ENCODE measurements at regions not wholly inside any gene's neighbourhood (a gene's known extent, or its start where the extent isn't known, plus 50 kb on each side); places are given as distances from the start of the nearest gene placed in this dataset.
"Not testable (repeated sequence)": the region's sequence is repeated elsewhere in the genome, so short reads cannot be mapped to it uniquely, and the experiment has no call there.

- peak; percentile 23 for DNase-seq
Measured at GRCh38 chr5:84885485-84886258, 501.0 kb upstream of the EDIL3 start.

- no peak for DNase-seq
Measured at GRCh38 chr5:84881737-84882136, 497.1 kb upstream of the EDIL3 start.

GRCh38 chr5:84874196-84874595, 489.5 kb upstream of the EDIL3 start:
- DNase-seq, result no peak

- DNase-seq, result no peak
Measured at GRCh38 chr5:84872768-84873167, 488.1 kb upstream of the EDIL3 start.

- DNase-seq, result no peak
Measured at GRCh38 chr5:84870369-84870768, 485.7 kb upstream of the EDIL3 start.

DNA sequence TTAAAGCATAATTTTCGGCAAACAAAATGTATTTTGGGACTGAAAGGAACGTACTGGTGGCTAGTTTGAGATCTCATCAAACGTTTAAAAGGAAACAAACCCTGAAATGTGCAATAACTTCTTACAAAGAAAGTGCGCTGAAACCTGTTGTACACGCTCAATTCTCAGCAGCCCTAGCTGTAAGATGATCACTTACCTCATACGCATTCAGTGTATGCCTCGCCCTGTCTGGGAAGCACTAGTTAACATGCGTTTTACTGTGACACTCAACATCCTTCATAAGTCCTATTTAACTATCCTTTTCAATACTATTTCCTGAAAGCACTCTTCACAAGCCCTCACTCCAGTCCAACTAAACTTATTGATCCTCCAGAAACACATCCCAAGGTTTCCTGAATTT, 485.0 kb upstream of the EDIL3 start:
- no peak for DNase-seq

DNA sequence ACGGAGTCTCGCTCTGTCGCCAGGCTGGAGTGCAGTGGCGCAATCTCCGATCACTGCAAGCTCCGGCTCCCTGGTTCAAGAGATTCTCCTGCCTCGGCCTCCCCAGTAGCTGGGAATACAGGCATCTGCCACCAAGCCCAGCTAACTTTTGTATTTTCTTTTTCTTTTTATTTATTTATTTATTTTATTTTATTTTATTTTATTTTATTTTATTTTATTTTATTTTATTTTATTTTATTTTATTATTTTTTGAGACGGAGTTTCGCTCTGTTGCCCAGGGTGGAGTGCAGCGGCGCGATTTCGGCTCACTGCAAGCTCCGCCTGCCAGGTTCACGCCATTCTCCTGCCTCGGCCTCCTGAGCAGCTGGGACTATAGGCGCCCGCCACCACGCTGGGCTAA, 479.3 kb upstream of the EDIL3 start:
- DNase-seq, result not testable (repeated sequence)

DNA sequence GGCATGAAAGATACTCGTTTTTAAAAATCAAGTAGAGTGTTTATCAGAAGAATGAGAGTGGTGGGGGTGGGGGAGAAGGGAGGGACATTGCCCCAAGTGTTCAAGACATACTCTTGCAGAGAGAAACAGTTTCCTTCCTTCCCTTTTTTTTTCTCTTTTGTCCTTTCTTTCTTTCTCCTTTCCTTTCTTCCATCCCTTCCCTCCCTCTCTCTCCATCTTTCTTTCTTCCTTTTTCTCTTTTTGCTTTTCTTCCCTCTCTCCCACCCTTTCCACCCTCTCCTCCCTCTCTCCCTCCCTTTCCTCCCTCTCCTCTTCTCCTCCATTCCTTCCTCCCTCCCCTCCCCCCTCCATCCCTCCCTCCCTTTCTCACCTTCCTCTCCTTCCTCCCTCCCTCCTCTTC, 478.3 kb upstream of the EDIL3 start:
- no peak for DNase-seq

DNA sequence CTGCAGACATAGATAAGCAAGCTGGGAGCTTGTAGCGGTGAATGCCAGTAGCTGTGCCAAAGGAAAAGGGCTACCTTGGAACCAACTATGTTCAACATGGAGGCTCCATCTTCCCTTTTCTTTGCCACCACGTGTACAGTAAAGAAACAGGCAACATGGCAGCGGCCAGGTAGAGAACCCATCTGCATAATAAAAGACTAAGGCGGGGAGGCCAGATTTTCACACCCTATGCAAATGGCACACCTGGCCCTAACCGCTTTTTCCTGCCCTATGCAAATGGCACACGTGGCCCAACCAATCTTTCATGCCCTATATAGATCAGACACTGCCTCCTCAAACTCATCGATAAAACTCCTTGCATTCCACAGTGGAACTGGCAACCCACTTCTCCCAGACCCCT, 477.5 kb upstream of the EDIL3 start:
- DNase-seq, result no peak

DNA sequence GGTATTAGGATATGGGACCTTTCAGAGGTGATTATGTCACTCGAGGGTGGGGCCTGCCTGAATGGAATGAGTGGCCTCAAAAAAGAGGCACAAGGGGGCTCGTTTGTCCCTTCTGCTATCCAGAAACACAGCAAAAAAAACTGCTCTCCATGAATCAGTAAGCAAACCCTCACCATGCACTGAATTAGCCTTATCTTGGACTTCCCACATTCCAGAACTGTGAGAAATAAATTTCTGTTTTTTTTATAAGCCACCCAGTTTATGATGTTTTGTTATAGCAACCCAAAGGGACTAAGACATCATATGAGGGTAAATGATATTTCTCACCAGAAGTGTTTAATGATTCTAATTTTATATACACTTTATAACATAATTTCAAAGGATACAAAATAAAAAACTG, 476.6 kb upstream of the EDIL3 start:
- DNase-seq, result no peak

DNA sequence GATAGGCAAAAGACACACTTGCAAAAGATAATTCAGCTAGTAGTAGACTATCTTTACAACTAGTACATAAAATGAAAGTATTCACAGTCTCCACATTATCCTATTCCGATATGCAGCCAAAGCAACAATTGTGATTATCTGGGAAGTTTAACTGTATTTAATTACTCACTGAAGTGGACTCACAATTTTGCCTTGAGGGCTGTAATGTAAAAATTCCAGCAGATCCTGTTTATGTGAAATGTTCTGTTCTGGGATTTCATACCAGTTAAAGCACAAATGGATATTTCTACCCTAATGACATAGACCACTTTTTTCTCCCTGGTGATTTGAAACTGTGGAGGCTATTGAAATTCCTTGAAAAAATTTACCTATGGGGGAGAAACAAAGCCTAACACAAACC, 474.4 kb upstream of the EDIL3 start:
- no peak for DNase-seq

DNA sequence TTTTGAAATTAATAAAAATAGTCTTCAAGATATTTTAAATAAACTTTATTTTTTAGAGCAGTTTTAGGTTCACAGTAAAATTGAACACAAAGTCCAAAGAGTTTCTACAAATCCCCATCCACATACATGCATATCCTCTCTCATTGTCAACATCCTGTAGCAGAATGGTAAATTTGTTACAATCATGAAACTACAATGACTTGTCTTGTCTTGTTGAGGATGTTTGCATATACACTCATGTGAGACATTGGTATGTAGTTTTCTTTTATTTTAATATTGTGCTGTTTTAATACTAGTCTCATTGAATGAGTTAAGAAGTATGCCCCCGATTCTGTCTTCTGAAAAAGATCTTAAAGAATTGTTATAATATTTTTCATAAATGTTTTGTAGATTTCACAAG, 447.0 kb upstream of the EDIL3 start:
- no peak for DNase-seq

DNA sequence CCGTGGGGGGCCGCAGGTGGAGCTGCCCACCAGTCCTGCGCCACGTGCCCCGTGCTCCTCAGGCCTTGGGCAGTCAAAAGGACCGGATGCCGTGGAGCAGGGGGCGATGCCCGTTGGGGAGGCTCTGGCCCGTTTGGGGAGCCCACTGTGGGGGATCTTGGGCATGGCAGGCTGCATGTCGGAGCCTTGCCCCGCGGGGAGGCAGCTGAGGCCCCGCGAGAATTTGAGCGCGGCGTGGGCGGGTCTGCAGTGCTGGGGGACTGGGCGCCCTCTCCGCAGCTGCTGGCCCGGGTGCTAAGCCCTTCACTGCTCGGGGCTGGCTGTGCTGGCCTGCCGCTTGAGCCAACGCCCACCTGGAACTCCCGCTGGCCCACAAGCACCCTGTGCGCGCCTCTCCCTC, 445.6 kb upstream of the EDIL3 start:
- no peak for DNase-seq

DNA sequence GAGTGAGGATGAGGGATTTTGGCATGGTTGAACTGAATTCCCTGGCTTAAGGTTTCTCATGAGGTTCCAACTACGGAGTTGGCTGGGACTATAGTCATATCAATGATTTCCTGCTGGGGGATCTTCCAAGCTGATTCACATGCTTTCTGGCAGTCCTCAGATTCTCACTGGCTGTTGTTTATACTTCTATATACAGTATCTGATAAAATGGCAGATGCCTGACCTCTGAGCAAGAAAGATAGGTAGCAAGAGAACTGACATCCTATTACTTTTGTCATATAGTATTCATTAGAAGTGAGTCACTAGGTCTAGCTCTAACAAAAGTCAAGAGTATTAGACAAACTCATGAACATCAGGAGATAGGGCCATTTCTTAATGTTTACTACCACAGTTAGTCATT, 440.9 kb upstream of the EDIL3 start:
- DNase-seq, result no peak

DNA sequence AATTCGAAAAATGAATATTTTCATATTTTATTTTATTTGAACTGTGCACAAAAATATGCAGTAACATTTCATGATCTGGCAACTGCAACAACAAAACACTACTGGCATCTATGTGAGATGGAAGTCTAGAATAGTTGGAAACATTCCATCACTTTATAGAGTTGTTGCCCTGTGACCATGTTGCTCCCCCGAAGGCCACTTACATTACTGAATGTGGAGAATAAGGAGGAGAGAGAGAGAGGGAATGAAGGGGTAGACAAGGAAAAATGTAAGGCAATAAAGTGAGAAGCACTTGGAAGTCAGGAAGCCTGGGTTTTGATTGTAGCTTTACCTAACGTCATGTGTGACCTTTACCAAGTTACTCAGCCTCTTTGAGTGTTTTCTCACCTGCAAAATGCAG, 437.2 kb upstream of the EDIL3 start:
- DNase-seq, result no peak

- DNase-seq, result no peak
Measured at GRCh38 chr5:84817953-84818352, 433.3 kb upstream of the EDIL3 start.

- DNase-seq, result no peak
Measured at GRCh38 chr5:84816746-84817547, 432.3 kb upstream of the EDIL3 start.

GRCh38 chr5:84816160-84816559, 431.5 kb upstream of the EDIL3 start:
- no peak for DNase-seq

DNA sequence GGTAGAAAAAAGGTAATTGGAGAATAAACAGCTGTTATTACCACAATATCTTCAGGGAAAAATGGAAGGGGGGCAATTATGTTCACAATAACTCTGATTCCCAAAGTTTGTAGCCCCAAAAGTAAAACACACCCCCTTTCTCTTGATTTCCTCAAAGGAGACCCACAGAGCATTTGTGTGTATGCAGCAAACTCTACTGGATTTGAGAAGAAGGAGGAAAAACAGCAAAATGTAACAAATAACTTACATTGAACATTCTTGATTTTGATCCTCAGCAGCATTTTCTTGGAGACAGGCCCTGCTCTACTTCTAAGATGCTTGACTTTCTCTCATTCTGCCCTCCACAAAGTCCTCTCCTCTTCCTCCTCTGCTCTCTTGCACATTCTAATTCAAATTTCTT, 420.8 kb upstream of the EDIL3 start:
- no peak for DNase-seq

DNA sequence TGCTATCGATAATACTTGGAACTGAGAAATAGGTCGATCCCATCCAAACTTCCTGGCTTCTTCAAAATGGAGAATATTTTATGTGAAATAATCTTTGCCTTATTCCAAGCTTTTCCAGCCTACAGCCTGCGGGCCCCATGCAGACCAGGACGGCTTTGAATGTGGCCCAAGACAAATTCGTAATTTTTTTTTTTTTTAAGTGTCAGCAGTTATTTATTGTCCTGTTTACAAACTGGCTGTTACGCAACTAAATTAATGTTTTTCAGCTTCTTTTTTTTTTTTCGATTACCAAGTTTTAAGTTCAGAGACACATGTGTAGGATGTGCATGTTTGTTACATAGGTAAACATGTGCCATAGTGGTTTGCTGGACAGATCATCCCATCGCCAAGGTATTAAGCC, 411.7 kb upstream of the EDIL3 start:
- no peak for DNase-seq

- DNase-seq, result no peak
Measured at GRCh38 chr5:84794486-84795035, 409.9 kb upstream of the EDIL3 start.

- no peak for DNase-seq
Measured at GRCh38 chr5:84791730-84792129, 407.1 kb upstream of the EDIL3 start.

DNA sequence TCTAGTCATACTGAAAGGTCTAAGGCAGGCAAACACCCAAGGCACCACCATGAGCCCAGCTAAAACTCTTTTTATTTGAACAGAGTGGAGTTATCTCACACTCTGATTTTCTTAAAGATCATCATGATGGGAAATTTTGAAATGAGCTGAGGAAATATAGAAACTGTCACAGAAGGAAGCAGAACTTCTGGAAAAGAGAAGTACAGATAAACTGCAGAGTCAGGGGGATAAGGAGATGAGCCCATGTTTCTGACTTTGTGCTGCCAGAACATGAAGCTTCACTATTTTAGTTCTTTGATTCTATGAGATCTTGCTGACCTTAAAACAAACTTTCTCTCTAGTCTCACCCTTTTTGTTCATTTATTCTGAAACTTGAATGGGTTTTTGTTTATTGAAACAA, 406.5 kb upstream of the EDIL3 start:
- no peak for DNase-seq

GRCh38 chr5:84790406-84790805, 405.7 kb upstream of the EDIL3 start:
- DNase-seq, result no peak
